Glomerular endothelial cell (primary cell): ENCODE measurements at regions not wholly inside any gene's neighbourhood (a gene's known extent, or its start where the extent isn't known, plus 50 kb on each side); places are given as distances from the start of the nearest gene placed in this dataset.

Source experiments
- DNase-seq: peaks from one replicate; pipeline ENCODE4 v3.0.0-alpha.2; 2011; ENCODE audit warnings: low read depth, low spot score; ENCODE audit errors: extremely low read depth

- DNase-seq, result no peak
These were observed 539.2 kb downstream of the ACTL7B start for GRCh38 chr9:108316630-108317029.

- no peak for DNase-seq
These were observed 539.7 kb downstream of the ACTL7B start for GRCh38 chr9:108316066-108316465.

- no peak for DNase-seq
These were observed 544.0 kb downstream of the ACTL7B start for GRCh38 chr9:108311745-108312144.

- DNase-seq, result no peak
These were observed 545.6 kb downstream of the ACTL7B start for GRCh38 chr9:108310202-108310601.

- no peak for DNase-seq
These were observed 555.2 kb downstream of the ACTL7B start for GRCh38 chr9:108300306-108301287.

GRCh38 chr9:108297073-108297472, 558.7 kb downstream of the ACTL7B start:
- no peak for DNase-seq

GRCh38 chr9:108296056-108296455, 559.7 kb downstream of the ACTL7B start:
- no peak for DNase-seq

- DNase-seq, result no peak
These were observed 564.2 kb downstream of the ACTL7B start for GRCh38 chr9:108291586-108291932.

- DNase-seq, result no peak
These were observed 564.8 kb downstream of the ACTL7B start for GRCh38 chr9:108290839-108291585.

GRCh38 chr9:108286638-108287206, 569.1 kb downstream of the ACTL7B start:
- DNase-seq, result no peak

GRCh38 chr9:108283696-108284095, 572.1 kb downstream of the ACTL7B start:
- no peak for DNase-seq

GRCh38 chr9:108282872-108283271, 572.9 kb downstream of the ACTL7B start:
- DNase-seq, result no peak

GRCh38 chr9:108281696-108282095, 574.1 kb downstream of the ACTL7B start:
- no peak for DNase-seq

GRCh38 chr9:108278341-108278740, 577.4 kb downstream of the ACTL7B start:
- DNase-seq, result no peak

- DNase-seq, result no peak
These were observed 578.6 kb downstream of the ACTL7B start for GRCh38 chr9:108277216-108277615.

GRCh38 chr9:108275906-108276305, 579.9 kb downstream of the ACTL7B start:
- DNase-seq, result no peak

- DNase-seq, result no peak
These were observed 580.8 kb downstream of the ACTL7B start for GRCh38 chr9:108274971-108275370.

- no peak for DNase-seq
These were observed 581.8 kb downstream of the ACTL7B start for GRCh38 chr9:108273988-108274387.

GRCh38 chr9:108272349-108272899, 583.4 kb downstream of the ACTL7B start:
- no peak for DNase-seq

GRCh38 chr9:108271646-108272348, 584.0 kb downstream of the ACTL7B start:
- no peak for DNase-seq

GRCh38 chr9:108271236-108271635, 584.5 kb downstream of the ACTL7B start:
- no peak for DNase-seq
